ENCODE measurements at regions not wholly inside any gene's neighbourhood (a gene's known extent, or its start where the extent isn't known, plus 50 kb on each side); places are given as distances from the start of the nearest gene placed in this dataset.
"Not testable (repeated sequence)": the region's sequence is repeated elsewhere in the genome, so short reads cannot be mapped to it uniquely, and the experiment has no call there.

GRCh38 chr5:104564530-104564929 is 1001.9 kb upstream of the NUDT12 start:
- H3K9me3 Mint-ChIP-seq (ENCODE audit: low read depth, unreplicated experiment), result no peaks in the 10 kb centered on the region
- intact Hi-C loops (cut with micrococcal nuclease; ENCODE audit: unreplicated experiment), result no loop called here
- CTCF ChIA-PET, result no interaction called here
- H3K27me3 Mint-ChIP-seq (ENCODE audit: unreplicated experiment), result no peaks in the 10 kb centered on the region
- BruUV-seq (replicated peaks), result no TSS peak
- H3K27ac Mint-ChIP-seq (ENCODE audit: unreplicated experiment), result no peak overlapping the region
- DNase-seq, result no peak
- H3K4me3 Mint-ChIP-seq (ENCODE audit: low read depth, unreplicated experiment), result no peak overlapping the region
- H3K36me3 Mint-ChIP-seq (ENCODE audit: insufficient read depth, unreplicated experiment), result no peaks in the 10 kb centered on the region
- H3K4me1 Mint-ChIP-seq (ENCODE audit: low read depth, unreplicated experiment), result no peaks in the 10 kb centered on the region
- TF ChIP-seq CTCF (IDR thresholded peaks at IDR 0.05; ENCODE audit: unreplicated experiment), result no peak

DNA sequence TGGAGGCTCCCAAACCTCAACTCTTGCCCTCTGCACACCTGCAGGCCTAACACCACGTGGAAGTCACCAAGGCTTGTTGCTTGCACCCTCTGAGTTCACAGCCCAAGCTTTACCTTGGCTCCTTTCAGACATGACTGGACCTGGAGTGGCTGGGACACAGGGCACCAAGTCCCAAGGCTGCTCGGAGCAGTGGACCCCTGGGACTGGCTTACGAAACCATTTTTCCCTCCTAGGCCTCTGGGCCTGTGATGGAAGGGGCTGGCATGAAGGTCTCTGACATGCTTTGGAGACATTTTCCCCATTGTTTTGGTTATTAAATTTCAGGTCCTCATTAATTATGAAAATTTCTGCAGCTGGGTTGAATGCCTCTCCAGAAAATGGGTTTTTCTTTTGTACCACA is 994.4 kb upstream of the NUDT12 start:
- no peaks in the 10 kb centered on the region for H3K36me3 Mint-ChIP-seq (ENCODE audit: insufficient read depth, unreplicated experiment)

GRCh38 chr5:104551628-104552027 is 989.0 kb upstream of the NUDT12 start:
- Mint-ChIP-seq H3K27me3 (ENCODE audit: unreplicated experiment) (no peaks in the 10 kb centered on the region), H3K27ac (ENCODE audit: unreplicated experiment) (no peak overlapping the region), H3K4me1 (ENCODE audit: low read depth, unreplicated experiment) (no peaks in the 10 kb centered on the region), H3K4me3 (ENCODE audit: low read depth, unreplicated experiment) (no peak overlapping the region), H3K9me3 (ENCODE audit: low read depth, unreplicated experiment) (peaks cover 2% of the 10 kb centered on the region), H3K36me3 (ENCODE audit: insufficient read depth, unreplicated experiment) (no peaks in the 10 kb centered on the region)
- CTCF ChIA-PET, result no interaction called here
- intact Hi-C loops (cut with micrococcal nuclease; ENCODE audit: unreplicated experiment), result no loop called here
- no peak for TF ChIP-seq CTCF (IDR thresholded peaks at IDR 0.05; ENCODE audit: unreplicated experiment)
- no peak for DNase-seq
- no TSS peak for BruUV-seq (replicated peaks)

More for the DNA sequence above, 994.4 kb upstream of the NUDT12 start:
- Mint-ChIP-seq H3K4me3 (ENCODE audit: low read depth, unreplicated experiment) (no peak overlapping the region), H3K4me1 (ENCODE audit: low read depth, unreplicated experiment) (no peaks in the 10 kb centered on the region), H3K27ac (ENCODE audit: unreplicated experiment) (no peak overlapping the region), H3K9me3 (ENCODE audit: low read depth, unreplicated experiment) (peaks cover 6% of the 10 kb centered on the region), H3K27me3 (ENCODE audit: unreplicated experiment) (no peaks in the 10 kb centered on the region)
- no TSS peak for BruUV-seq (replicated peaks)
- CTCF ChIA-PET, result no interaction called here
- intact Hi-C loops (cut with micrococcal nuclease; ENCODE audit: unreplicated experiment), result no loop called here
- DNase-seq, result no peak
- TF ChIP-seq CTCF (IDR thresholded peaks at IDR 0.05; ENCODE audit: unreplicated experiment), result no peak

DNA sequence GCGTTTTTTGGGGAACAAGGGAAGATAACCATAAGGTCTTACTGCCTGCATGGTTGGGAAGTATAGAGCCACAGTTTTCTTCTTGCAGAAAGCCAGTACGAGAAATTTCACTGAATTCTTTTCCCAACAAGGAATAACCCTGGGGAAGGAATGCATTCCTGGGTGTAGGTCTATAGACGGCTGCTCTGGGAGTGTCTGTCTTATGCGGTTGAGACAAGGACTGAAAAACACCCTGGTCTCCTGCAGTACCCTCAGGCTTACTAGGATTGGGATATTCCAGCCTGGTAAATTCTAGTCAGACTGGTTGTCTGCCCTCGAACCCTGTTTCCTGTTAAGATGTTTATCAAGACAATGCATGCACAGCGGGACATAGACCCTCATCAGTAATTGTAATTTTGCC is 984.3 kb upstream of the NUDT12 start:
- intact Hi-C loops (cut with micrococcal nuclease; ENCODE audit: unreplicated experiment); BruUV-seq (replicated peaks); H3K9me3 Mint-ChIP-seq (ENCODE audit: low read depth, unreplicated experiment); H3K27ac Mint-ChIP-seq (ENCODE audit: unreplicated experiment); H3K27me3 Mint-ChIP-seq (ENCODE audit: unreplicated experiment); H3K4me3 Mint-ChIP-seq (ENCODE audit: low read depth, unreplicated experiment); H3K36me3 Mint-ChIP-seq (ENCODE audit: insufficient read depth, unreplicated experiment); H3K4me1 Mint-ChIP-seq (ENCODE audit: low read depth, unreplicated experiment); DNase-seq; CTCF ChIA-PET: not testable (repeated sequence)

- CTCF ChIA-PET, result interaction anchor here (2.1 kb wide), 1 partner anchor 12 kb away, joined by 4 read pairs; no protein-coding TSS in a partner anchor
- no peak for TF ChIP-seq CTCF (IDR thresholded peaks at IDR 0.05; ENCODE audit: unreplicated experiment)
- DNase-seq, result no peak
- Mint-ChIP-seq H3K4me1 (ENCODE audit: low read depth, unreplicated experiment) (peaks cover 35% of the 10 kb centered on the region), H3K9me3 (ENCODE audit: low read depth, unreplicated experiment) (no peaks in the 10 kb centered on the region), H3K27ac (ENCODE audit: unreplicated experiment) (no peak overlapping the region), H3K27me3 (ENCODE audit: unreplicated experiment) (no peaks in the 10 kb centered on the region), H3K4me3 (ENCODE audit: low read depth, unreplicated experiment) (no peak overlapping the region), H3K36me3 (ENCODE audit: insufficient read depth, unreplicated experiment) (no peaks in the 10 kb centered on the region)
- intact Hi-C loops (cut with micrococcal nuclease; ENCODE audit: unreplicated experiment), result no loop called here
- no TSS peak for BruUV-seq (replicated peaks)
Observed at GRCh38 chr5:104541141-104541785, 978.7 kb upstream of the NUDT12 start.

All from Calu3 (cell line).